ENCODE measurements at regions not wholly inside any gene's neighbourhood (a gene's known extent, or its start where the extent isn't known, plus 50 kb on each side); places are given as distances from the start of the nearest gene placed in this dataset.
"Not testable (repeated sequence)": the region's sequence is repeated elsewhere in the genome, so short reads cannot be mapped to it uniquely, and the experiment has no call there.

DNA sequence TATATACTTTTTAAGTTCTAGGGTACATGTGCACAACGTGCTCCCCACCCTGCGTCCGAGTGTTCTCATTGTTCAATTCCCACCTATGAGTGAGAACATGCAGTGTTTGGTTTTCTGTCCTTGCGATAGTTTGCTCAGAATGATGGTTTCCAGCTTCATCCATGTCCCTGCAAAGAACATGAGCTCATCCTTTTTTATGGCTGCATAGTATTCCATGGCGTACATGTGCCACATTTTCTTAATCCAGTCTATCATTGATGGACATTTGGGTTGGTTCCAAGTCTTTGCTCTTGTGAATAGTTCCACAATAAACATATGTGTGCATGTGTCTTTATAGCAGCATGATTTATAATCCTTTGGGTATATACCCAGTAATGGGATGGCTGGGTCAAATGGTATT, 148.1 kb upstream of the CHST15 start:
- H3K4me3 ChIP-seq; H3K9ac ChIP-seq (ENCODE audit: control insufficient read depth, insufficient read depth, low read length); FAIRE-seq; H3K27me3 ChIP-seq (replicated peaks in 1 of 2; ENCODE audit: control insufficient read depth in 2 of 2, insufficient read depth in 2 of 2, low read length in 1 of 2); H3K36me3 ChIP-seq (ENCODE audit: control insufficient read depth in 2 of 2, insufficient read depth in 2 of 2, low read length in 1 of 2); H3K4me2 ChIP-seq (ENCODE audit: control insufficient read depth, insufficient read depth); H3K27ac ChIP-seq (ENCODE audit: control insufficient read depth, insufficient read depth); CTCF ChIA-PET; H3K79me2 ChIP-seq (ENCODE audit: control insufficient read depth, insufficient read depth, low read length); DNase-seq (ENCODE audit: low read depth, low spot score); POLR2A ChIA-PET; ATAC-seq; in situ Hi-C loops (cut with MboI); intact Hi-C loops (cut with micrococcal nuclease; ENCODE audit: unreplicated experiment); H3K9me3 ChIP-seq (replicated peaks; ENCODE audit: control insufficient read depth, insufficient read depth, low read length); BruUV-seq (replicated peaks); SMC1A ChIA-PET (ENCODE audit: uncharacterized antibody, unreplicated experiment); H4K20me1 ChIP-seq (ENCODE audit: control insufficient read depth, insufficient read depth); RAD21 ChIA-PET (ENCODE audit: unreplicated experiment); H3K4me1 ChIP-seq (ENCODE audit: control insufficient read depth, insufficient read depth, low read length); H2AFZ ChIP-seq (ENCODE audit: control insufficient read depth, low read depth, low read length): not testable (repeated sequence)
- WGBS (ENCODE audit: insufficient coverage, insufficient replicate concordance, low lambda C conversion rate, missing lambda C conversion rate), result 90% methylated on average over 5 of the region's 5 CpGs

DNA sequence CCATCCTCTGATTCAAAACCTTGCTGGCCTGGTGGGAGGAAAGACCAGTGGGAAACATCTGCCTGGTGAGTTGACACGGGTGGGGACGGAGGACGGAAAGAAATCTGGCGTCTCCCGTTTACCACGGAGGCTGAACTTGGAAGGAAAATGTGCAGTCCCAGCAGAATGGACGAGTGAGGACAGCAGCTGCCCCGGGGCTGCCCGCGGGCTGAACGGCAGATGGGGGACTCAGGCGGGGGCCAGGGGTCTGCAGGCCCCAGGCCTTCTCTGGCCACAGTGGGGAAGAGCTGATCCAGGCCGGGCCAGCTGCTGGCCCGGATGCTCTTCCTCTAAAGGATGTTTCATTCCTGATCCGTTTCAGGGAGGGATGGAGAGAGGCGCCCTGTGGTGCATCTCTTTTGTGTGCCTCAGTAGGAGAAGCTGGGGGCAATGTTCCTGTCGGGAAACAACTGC, 147.5 kb upstream of the CHST15 start:
- intact Hi-C loops (cut with micrococcal nuclease; ENCODE audit: unreplicated experiment), result no loop called here
- no peak for DNase-seq (ENCODE audit: low read depth, low spot score)
- TF ChIP-seq, protein P1, sequence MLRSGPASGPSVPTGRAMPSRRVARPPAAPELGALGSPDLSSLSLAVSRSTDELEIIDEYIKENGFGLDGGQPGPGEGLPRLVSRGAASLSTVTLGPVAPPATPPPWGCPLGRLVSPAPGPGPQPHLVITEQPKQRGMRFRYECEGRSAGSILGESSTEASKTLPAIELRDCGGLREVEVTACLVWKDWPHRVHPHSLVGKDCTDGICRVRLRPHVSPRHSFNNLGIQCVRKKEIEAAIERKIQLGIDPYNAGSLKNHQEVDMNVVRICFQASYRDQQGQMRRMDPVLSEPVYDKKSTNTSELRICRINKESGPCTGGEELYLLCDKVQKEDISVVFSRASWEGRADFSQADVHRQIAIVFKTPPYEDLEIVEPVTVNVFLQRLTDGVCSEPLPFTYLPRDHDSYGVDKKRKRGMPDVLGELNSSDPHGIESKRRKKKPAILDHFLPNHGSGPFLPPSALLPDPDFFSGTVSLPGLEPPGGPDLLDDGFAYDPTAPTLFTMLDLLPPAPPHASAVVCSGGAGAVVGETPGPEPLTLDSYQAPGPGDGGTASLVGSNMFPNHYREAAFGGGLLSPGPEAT (IDR thresholded peaks at IDR 0.05; ENCODE audit: low read depth), result no peak
- TF ChIP-seq CEBPZ (IDR thresholded peaks at IDR 0.05; ENCODE audit: low read depth, low read length), result no peak
- TF ChIP-seq MAX (IDR thresholded peaks at IDR 0.05; ENCODE audit: low read depth, low read length), result no peak
- no peak for TF ChIP-seq BHLHE40 (IDR thresholded peaks at IDR 0.05; ENCODE audit: borderline replicate concordance in 1 of 2, low read depth in 2 of 2, low read length in 1 of 2)
- TF ChIP-seq NR2C2 (IDR thresholded peaks at IDR 0.05; ENCODE audit: borderline replicate concordance, control insufficient read depth, insufficient read length, low read depth), result no peak
- TF ChIP-seq, protein P2, sequence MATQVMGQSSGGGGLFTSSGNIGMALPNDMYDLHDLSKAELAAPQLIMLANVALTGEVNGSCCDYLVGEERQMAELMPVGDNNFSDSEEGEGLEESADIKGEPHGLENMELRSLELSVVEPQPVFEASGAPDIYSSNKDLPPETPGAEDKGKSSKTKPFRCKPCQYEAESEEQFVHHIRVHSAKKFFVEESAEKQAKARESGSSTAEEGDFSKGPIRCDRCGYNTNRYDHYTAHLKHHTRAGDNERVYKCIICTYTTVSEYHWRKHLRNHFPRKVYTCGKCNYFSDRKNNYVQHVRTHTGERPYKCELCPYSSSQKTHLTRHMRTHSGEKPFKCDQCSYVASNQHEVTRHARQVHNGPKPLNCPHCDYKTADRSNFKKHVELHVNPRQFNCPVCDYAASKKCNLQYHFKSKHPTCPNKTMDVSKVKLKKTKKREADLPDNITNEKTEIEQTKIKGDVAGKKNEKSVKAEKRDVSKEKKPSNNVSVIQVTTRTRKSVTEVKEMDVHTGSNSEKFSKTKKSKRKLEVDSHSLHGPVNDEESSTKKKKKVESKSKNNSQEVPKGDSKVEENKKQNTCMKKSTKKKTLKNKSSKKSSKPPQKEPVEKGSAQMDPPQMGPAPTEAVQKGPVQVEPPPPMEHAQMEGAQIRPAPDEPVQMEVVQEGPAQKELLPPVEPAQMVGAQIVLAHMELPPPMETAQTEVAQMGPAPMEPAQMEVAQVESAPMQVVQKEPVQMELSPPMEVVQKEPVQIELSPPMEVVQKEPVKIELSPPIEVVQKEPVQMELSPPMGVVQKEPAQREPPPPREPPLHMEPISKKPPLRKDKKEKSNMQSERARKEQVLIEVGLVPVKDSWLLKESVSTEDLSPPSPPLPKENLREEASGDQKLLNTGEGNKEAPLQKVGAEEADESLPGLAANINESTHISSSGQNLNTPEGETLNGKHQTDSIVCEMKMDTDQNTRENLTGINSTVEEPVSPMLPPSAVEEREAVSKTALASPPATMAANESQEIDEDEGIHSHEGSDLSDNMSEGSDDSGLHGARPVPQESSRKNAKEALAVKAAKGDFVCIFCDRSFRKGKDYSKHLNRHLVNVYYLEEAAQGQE (IDR thresholded peaks at IDR 0.05; ENCODE audit: low read depth, low read length), result no peak

More for the DNA sequence above, 147.5 kb upstream of the CHST15 start:
- in situ Hi-C loops (cut with MboI), result no loop called here
- H3K27me3 ChIP-seq (replicated peaks in 1 of 2; ENCODE audit: control insufficient read depth in 2 of 2, insufficient read depth in 2 of 2, low read length in 1 of 2), result no peaks in the 10 kb centered on the region
- H3K4me2 ChIP-seq (ENCODE audit: control insufficient read depth, insufficient read depth), result no peak overlapping the region
- WGBS (ENCODE audit: insufficient coverage, insufficient replicate concordance, low lambda C conversion rate, missing lambda C conversion rate), result 76% methylated on average over 17 of the region's 17 CpGs
- ChIA-PET POLR2A (no interaction called here), RAD21 (ENCODE audit: unreplicated experiment) (no interaction called here), SMC1A (ENCODE audit: uncharacterized antibody, unreplicated experiment) (no interaction called here), CTCF (no interaction called here)
- FAIRE-seq (no peak), ATAC-seq (no peak)
- no peak overlapping the region for H2AFZ ChIP-seq (ENCODE audit: control insufficient read depth, low read depth, low read length)
- no peaks in the 10 kb centered on the region for H3K36me3 ChIP-seq (ENCODE audit: control insufficient read depth in 2 of 2, insufficient read depth in 2 of 2, low read length in 1 of 2)
- H3K27ac ChIP-seq (ENCODE audit: control insufficient read depth, insufficient read depth), result no peak overlapping the region
- H3K4me1 ChIP-seq (ENCODE audit: control insufficient read depth, insufficient read depth, low read length), result no peaks in the 10 kb centered on the region
- H3K4me3 ChIP-seq, result no peak overlapping the region
- H4K20me1 ChIP-seq (ENCODE audit: control insufficient read depth, insufficient read depth), result no peaks in the 10 kb centered on the region
- no peaks in the 10 kb centered on the region for H3K79me2 ChIP-seq (ENCODE audit: control insufficient read depth, insufficient read depth, low read length)
- H3K9ac ChIP-seq (ENCODE audit: control insufficient read depth, insufficient read depth, low read length), result no peak overlapping the region
- H3K9me3 ChIP-seq (replicated peaks; ENCODE audit: control insufficient read depth, insufficient read depth, low read length), result no peaks in the 10 kb centered on the region
- BruUV-seq (replicated peaks), result no TSS peak

Data from GM12878 (cell line).